GM19025 (cell line): ENCODE measurements at regions not wholly inside any gene's neighbourhood (a gene's known extent, or its start where the extent isn't known, plus 50 kb on each side); places are given as distances from the start of the nearest gene placed in this dataset.

Experiments
- ATAC-seq: cut with Tn5 transposase; IDR thresholded peaks from one replicate; pipeline ENCODE4 v1.9.1; 2021; ENCODE audit warnings: mild to moderate bottlenecking, low read depth, moderate library complexity; ENCODE audit not compliant: unreplicated experiment

- no peak for ATAC-seq
Measured at GRCh38 chr15:98380721-98381120, 267.6 kb upstream of the IGF1R start.

GRCh38 chr15:98381446-98381845, 266.9 kb upstream of the IGF1R start:
- no peak for ATAC-seq

- ATAC-seq, result no peak
Measured at GRCh38 chr15:98382139-98382538, 266.2 kb upstream of the IGF1R start.

- no peak for ATAC-seq
Measured at GRCh38 chr15:98383571-98383970, 264.8 kb upstream of the IGF1R start.

GRCh38 chr15:98384328-98385029, 263.9 kb upstream of the IGF1R start:
- no peak for ATAC-seq

- no peak for ATAC-seq
Measured at GRCh38 chr15:98385752-98386381, 262.5 kb upstream of the IGF1R start.

GRCh38 chr15:98386561-98386960, 261.8 kb upstream of the IGF1R start:
- no peak for ATAC-seq

GRCh38 chr15:98387866-98388265, 260.5 kb upstream of the IGF1R start:
- no peak for ATAC-seq

GRCh38 chr15:98390946-98391530, 257.3 kb upstream of the IGF1R start:
- ATAC-seq, result no peak

GRCh38 chr15:98391568-98391967, 256.8 kb upstream of the IGF1R start:
- ATAC-seq, result no peak

GRCh38 chr15:98393471-98393870, 254.9 kb upstream of the IGF1R start:
- ATAC-seq, result no peak

GRCh38 chr15:98394546-98394945, 253.8 kb upstream of the IGF1R start:
- no peak for ATAC-seq

GRCh38 chr15:98395974-98396610, 252.2 kb upstream of the IGF1R start:
- ATAC-seq, result no peak

GRCh38 chr15:98397419-98397818, 250.9 kb upstream of the IGF1R start:
- ATAC-seq, result no peak

- no peak for ATAC-seq
Measured at GRCh38 chr15:98398056-98398455, 250.3 kb upstream of the IGF1R start.

- ATAC-seq, result no peak
Measured at GRCh38 chr15:98398886-98399285, 249.5 kb upstream of the IGF1R start.

GRCh38 chr15:98400120-98400519, 248.2 kb upstream of the IGF1R start:
- ATAC-seq, result no peak

GRCh38 chr15:98401029-98401428, 247.3 kb upstream of the IGF1R start:
- ATAC-seq, result no peak

GRCh38 chr15:98402486-98402885, 245.9 kb upstream of the IGF1R start:
- no peak for ATAC-seq

GRCh38 chr15:98403169-98403568, 245.2 kb upstream of the IGF1R start:
- no peak for ATAC-seq

GRCh38 chr15:98403569-98403968, 244.8 kb upstream of the IGF1R start:
- ATAC-seq, result no peak
